ENCODE measurements at regions not wholly inside any gene's neighbourhood (a gene's known extent, or its start where the extent isn't known, plus 50 kb on each side); places are given as distances from the start of the nearest gene placed in this dataset.

DNA sequence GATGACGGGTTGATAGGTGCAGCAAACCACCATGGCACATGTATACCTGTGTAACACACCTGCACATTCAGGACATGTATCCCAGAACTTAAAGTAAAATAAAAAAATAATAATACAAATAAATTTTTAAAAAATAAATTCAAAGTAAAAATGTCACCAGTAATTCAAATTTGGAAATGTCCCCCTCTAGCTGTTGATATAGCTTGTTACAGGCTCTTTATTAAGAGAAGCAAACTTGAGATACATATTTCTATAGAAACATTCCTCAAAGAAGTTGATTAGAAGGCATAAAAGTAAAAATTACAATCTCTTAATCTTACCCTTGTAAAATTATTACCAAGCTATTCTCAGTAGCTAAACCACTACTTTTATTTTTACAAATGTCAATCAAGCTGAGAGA, 1397.0 kb downstream of the FAM133A start:
- H3K4me1 ChIP-seq, result no peaks in the 10 kb centered on the region
- H3K27ac ChIP-seq, result no peak overlapping the region
- no peak for FAIRE-seq
- H3K9me3 ChIP-seq, result no peaks in the 10 kb centered on the region
- TF ChIP-seq, protein P1, sequence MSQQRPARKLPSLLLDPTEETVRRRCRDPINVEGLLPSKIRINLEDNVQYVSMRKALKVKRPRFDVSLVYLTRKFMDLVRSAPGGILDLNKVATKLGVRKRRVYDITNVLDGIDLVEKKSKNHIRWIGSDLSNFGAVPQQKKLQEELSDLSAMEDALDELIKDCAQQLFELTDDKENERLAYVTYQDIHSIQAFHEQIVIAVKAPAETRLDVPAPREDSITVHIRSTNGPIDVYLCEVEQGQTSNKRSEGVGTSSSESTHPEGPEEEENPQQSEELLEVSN (IDR thresholded peaks at IDR 0.05; ENCODE audit: borderline replicate concordance, low read depth), result no peak
- no peak for TF ChIP-seq HOXA7 (CRISPR knock-in tag; IDR thresholded peaks at IDR 0.05)
- TF ChIP-seq HDAC2 (IDR thresholded peaks at IDR 0.05), result no peak
- TF ChIP-seq KDM5A (IDR thresholded peaks at IDR 0.05), result no peak
- TF ChIP-seq CHD2 (IDR thresholded peaks at IDR 0.05; ENCODE audit: low read length, partially characterized antibody), result no peak
- no peak for TF ChIP-seq NFE2L2 (conservative IDR thresholded peaks at IDR 0.05; ENCODE audit: low read length)
- no peak for TF ChIP-seq NR3C1 (IDR thresholded peaks at IDR 0.05)
- TF ChIP-seq PHF8 (IDR thresholded peaks at IDR 0.05; ENCODE audit: borderline replicate concordance, low read depth), result no peak
- TF ChIP-seq CEBPB (IDR thresholded peaks at IDR 0.05), result no peak
- TF ChIP-seq, protein P2, sequence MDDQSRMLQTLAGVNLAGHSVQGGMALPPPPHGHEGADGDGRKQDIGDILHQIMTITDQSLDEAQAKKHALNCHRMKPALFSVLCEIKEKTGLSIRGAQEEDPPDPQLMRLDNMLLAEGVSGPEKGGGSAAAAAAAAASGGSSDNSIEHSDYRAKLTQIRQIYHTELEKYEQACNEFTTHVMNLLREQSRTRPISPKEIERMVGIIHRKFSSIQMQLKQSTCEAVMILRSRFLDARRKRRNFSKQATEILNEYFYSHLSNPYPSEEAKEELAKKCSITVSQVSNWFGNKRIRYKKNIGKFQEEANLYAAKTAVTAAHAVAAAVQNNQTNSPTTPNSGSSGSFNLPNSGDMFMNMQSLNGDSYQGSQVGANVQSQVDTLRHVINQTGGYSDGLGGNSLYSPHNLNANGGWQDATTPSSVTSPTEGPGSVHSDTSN (IDR thresholded peaks at IDR 0.05), result no peak
- TF ChIP-seq, protein P3, sequence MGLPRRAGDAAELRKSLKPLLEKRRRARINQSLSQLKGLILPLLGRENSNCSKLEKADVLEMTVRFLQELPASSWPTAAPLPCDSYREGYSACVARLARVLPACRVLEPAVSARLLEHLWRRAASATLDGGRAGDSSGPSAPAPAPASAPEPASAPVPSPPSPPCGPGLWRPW (IDR thresholded peaks at IDR 0.05), result no peak
- TF ChIP-seq MAZ (IDR thresholded peaks at IDR 0.05; ENCODE audit: borderline replicate concordance, low read depth, low read length), result no peak
- TF ChIP-seq BHLHE40 (IDR thresholded peaks at IDR 0.05; ENCODE audit: low read depth, low read length), result no peak
- WGBS (ENCODE audit: missing lambda C conversion rate), result 48% methylated on average over 1 of the region's 1 CpG
- POLR2A ChIA-PET, result no interaction called here
- CTCF ChIA-PET, result no interaction called here
- no peak overlapping the region for H3K4me2 ChIP-seq
- no peak for DNase-seq (ENCODE audit: low read depth in 1 of 2, low spot score in 1 of 2)
- H3K4me3 ChIP-seq, result no peak overlapping the region
- no peak for ATAC-seq

DNA sequence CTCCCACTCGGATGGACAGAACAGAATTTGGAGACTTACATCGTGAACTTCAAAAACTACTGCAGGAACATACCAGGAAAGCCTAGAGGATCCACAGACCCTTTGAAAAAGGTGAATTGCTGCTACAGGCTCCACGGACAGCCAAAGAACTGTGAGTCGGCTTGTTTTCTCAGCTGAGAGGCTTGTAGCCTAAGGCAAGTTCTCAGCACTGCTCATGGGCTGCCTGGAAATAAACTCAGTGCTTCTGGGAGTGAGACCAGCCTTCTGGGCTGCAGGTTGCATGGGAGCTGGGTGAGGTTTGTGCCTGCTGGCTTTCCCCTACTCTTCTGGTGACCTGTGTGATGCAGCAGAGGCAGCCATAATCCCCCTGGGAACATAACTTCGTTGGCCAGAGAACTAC, 1397.6 kb downstream of the FAM133A start:
- POLR2A ChIA-PET, result no interaction called here
- Histone ChIP-seq H3K4me1 (no peaks in the 10 kb centered on the region), H3K4me3 (no peak overlapping the region), H3K9me3 (no peaks in the 10 kb centered on the region), H3K4me2 (no peak overlapping the region), H3K27ac (no peak overlapping the region)
- TF ChIP-seq SMC3 (IDR thresholded peaks at IDR 0.05), result no peak
- TF ChIP-seq GATA3 (IDR thresholded peaks at IDR 0.05; ENCODE audit: borderline replicate concordance), result no peak
- no peak for TF ChIP-seq ZSCAN20 (CRISPR knock-in tag; IDR thresholded peaks at IDR 0.05)
- no peak for TF ChIP-seq CEBPB (IDR thresholded peaks at IDR 0.05)
- TF ChIP-seq EHMT2 (IDR thresholded peaks at IDR 0.05; ENCODE audit: low read depth), result no peak
- no peak for TF ChIP-seq CHD4 (IDR thresholded peaks at IDR 0.05; ENCODE audit: borderline replicate concordance)
- TF ChIP-seq, protein P4, sequence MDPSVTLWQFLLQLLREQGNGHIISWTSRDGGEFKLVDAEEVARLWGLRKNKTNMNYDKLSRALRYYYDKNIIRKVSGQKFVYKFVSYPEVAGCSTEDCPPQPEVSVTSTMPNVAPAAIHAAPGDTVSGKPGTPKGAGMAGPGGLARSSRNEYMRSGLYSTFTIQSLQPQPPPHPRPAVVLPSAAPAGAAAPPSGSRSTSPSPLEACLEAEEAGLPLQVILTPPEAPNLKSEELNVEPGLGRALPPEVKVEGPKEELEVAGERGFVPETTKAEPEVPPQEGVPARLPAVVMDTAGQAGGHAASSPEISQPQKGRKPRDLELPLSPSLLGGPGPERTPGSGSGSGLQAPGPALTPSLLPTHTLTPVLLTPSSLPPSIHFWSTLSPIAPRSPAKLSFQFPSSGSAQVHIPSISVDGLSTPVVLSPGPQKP (IDR thresholded peaks at IDR 0.05; ENCODE audit: low read depth, low read length), result no peak
- TF ChIP-seq MAFK (IDR thresholded peaks at IDR 0.05; ENCODE audit: partially characterized antibody), result no peak
- TF ChIP-seq, protein P5, sequence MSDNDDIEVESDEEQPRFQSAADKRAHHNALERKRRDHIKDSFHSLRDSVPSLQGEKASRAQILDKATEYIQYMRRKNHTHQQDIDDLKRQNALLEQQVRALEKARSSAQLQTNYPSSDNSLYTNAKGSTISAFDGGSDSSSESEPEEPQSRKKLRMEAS (IDR thresholded peaks at IDR 0.05), result no peak
- TF ChIP-seq RCOR1 (IDR thresholded peaks at IDR 0.05; ENCODE audit: low read depth, low read length), result no peak
- no peak for TF ChIP-seq KDM5A (IDR thresholded peaks at IDR 0.05)
- TF ChIP-seq NPAS2 (CRISPR knock-in tag; IDR thresholded peaks at IDR 0.05; ENCODE audit: borderline replicate concordance), result no peak
- TF ChIP-seq RNF2 (IDR thresholded peaks at IDR 0.05; ENCODE audit: borderline replicate concordance, low read depth), result no peak
- TF ChIP-seq RARB (CRISPR knock-in tag; IDR thresholded peaks at IDR 0.05), result no peak
- TF ChIP-seq, protein P2 (IDR thresholded peaks at IDR 0.05), result no peak
- no peak for FAIRE-seq
- WGBS (ENCODE audit: missing lambda C conversion rate), result 14% methylated on average over 4 of the region's 5 CpGs
- CTCF ChIA-PET, result no interaction called here
- no peak for DNase-seq (ENCODE audit: low read depth in 1 of 2, low spot score in 1 of 2)
- no peak for ATAC-seq

Measured in A549 (cell line).